ENCODE measurements at regions not wholly inside any gene's neighbourhood (a gene's known extent, or its start where the extent isn't known, plus 50 kb on each side); places are given as distances from the start of the nearest gene placed in this dataset.

- TF ChIP-seq, protein P1, sequence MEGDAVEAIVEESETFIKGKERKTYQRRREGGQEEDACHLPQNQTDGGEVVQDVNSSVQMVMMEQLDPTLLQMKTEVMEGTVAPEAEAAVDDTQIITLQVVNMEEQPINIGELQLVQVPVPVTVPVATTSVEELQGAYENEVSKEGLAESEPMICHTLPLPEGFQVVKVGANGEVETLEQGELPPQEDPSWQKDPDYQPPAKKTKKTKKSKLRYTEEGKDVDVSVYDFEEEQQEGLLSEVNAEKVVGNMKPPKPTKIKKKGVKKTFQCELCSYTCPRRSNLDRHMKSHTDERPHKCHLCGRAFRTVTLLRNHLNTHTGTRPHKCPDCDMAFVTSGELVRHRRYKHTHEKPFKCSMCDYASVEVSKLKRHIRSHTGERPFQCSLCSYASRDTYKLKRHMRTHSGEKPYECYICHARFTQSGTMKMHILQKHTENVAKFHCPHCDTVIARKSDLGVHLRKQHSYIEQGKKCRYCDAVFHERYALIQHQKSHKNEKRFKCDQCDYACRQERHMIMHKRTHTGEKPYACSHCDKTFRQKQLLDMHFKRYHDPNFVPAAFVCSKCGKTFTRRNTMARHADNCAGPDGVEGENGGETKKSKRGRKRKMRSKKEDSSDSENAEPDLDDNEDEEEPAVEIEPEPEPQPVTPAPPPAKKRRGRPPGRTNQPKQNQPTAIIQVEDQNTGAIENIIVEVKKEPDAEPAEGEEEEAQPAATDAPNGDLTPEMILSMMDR (IDR thresholded peaks at IDR 0.05; ENCODE audit: insufficient read depth, low read depth, low read length) = no peak
- no peak for DNase-seq (ENCODE audit: low read depth)
- POLR2A ChIA-PET = no interaction called here
- no peak overlapping the region for H3K4me3 ChIP-seq (ENCODE audit: low read depth, low read length)
- CTCF ChIA-PET = interaction anchor here (0.6 kb wide), 1 partner anchor 772 kb away, joined by 3 read pairs; no protein-coding TSS in a partner anchor
- no peaks in the 10 kb centered on the region for H3K36me3 ChIP-seq (ENCODE audit: control insufficient read depth, insufficient read depth, low read length)
- no peaks in the 10 kb centered on the region for H3K27me3 ChIP-seq (ENCODE audit: control insufficient read depth, insufficient read depth, low read length)
These were observed 250.7 kb downstream of the CRPPA start for GRCh38 chr7:16170671-16171070.

- Histone ChIP-seq H3K27me3 (ENCODE audit: control insufficient read depth, insufficient read depth, low read length) (no peaks in the 10 kb centered on the region), H3K4me3 (ENCODE audit: low read depth, low read length) (no peak overlapping the region), H3K36me3 (ENCODE audit: control insufficient read depth, insufficient read depth, low read length) (no peaks in the 10 kb centered on the region)
- POLR2A ChIA-PET = no interaction called here
- CTCF ChIA-PET = no interaction called here
- TF ChIP-seq, protein P1 (IDR thresholded peaks at IDR 0.05; ENCODE audit: insufficient read depth, low read depth, low read length) = no peak
- no peak for DNase-seq (ENCODE audit: low read depth)
These were observed 251.8 kb downstream of the CRPPA start for GRCh38 chr7:16169537-16169936.

DNA sequence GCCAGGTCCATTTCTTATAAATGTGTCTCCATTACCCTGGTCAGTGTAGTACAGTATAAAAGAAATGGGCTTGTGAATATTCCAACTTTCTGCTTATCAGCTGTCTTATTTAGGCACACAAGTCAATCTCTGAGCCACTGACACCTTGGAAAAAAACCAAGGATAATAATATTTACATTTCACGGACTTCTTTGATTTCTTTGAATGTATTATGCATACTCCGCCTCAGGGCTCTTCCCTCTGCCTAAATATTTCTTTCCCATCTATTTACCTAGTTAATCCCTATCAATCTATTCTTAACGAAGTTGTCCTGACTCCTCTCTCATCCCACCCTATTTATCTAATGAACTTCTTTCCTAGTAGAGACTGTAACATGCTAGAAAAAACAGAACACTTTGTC is 253.8 kb downstream of the CRPPA start:
- TF ChIP-seq, protein P1 (IDR thresholded peaks at IDR 0.05; ENCODE audit: insufficient read depth, low read depth, low read length) = no peak
- ChIA-PET CTCF (no interaction called here), POLR2A (no interaction called here)
- no peak for DNase-seq (ENCODE audit: low read depth)
- Histone ChIP-seq H3K4me3 (ENCODE audit: low read depth, low read length) (no peak overlapping the region), H3K27me3 (ENCODE audit: control insufficient read depth, insufficient read depth, low read length) (no peaks in the 10 kb centered on the region), H3K36me3 (ENCODE audit: control insufficient read depth, insufficient read depth, low read length) (no peaks in the 10 kb centered on the region)

- TF ChIP-seq, protein P1 (IDR thresholded peaks at IDR 0.05; ENCODE audit: insufficient read depth, low read depth, low read length) = no peak
- POLR2A ChIA-PET = no interaction called here
These were observed 277.0 kb downstream of the CRPPA start for GRCh38 chr7:16144361-16144760.

GRCh38 chr7:16137944-16138343 is 283.4 kb downstream of the CRPPA start:
- no peak for DNase-seq (ENCODE audit: low read depth)
- no peak overlapping the region for H3K4me3 ChIP-seq (ENCODE audit: low read depth, low read length)
- CTCF ChIA-PET = interaction anchor here (1.6 to 1.7 kb wide), 2 partner anchors 10 to 11 kb away, joined by 4 to 5 read pairs; no protein-coding TSS in a partner anchor

More at GRCh38 chr7:16144361-16144760, 277.0 kb downstream of the CRPPA start:
- H3K4me3 ChIP-seq (ENCODE audit: low read depth, low read length) = no peak overlapping the region
- no peak for DNase-seq (ENCODE audit: low read depth)
- H3K36me3 ChIP-seq (ENCODE audit: control insufficient read depth, insufficient read depth, low read length) = no peaks in the 10 kb centered on the region
- CTCF ChIA-PET = interaction anchor here (1.0 kb wide), 1 partner anchor 11 kb away, joined by 3 read pairs; no protein-coding TSS in a partner anchor
- H3K27me3 ChIP-seq (ENCODE audit: control insufficient read depth, insufficient read depth, low read length) = no peaks in the 10 kb centered on the region

More at GRCh38 chr7:16137944-16138343, 283.4 kb downstream of the CRPPA start:
- POLR2A ChIA-PET = no interaction called here
- TF ChIP-seq, protein P1 (IDR thresholded peaks at IDR 0.05; ENCODE audit: insufficient read depth, low read depth, low read length) = no peak
- H3K36me3 ChIP-seq (ENCODE audit: control insufficient read depth, insufficient read depth, low read length) = no peaks in the 10 kb centered on the region
- no peaks in the 10 kb centered on the region for H3K27me3 ChIP-seq (ENCODE audit: control insufficient read depth, insufficient read depth, low read length)
